ENCODE measurements at regions not wholly inside any gene's neighbourhood (a gene's known extent, or its start where the extent isn't known, plus 50 kb on each side); places are given as distances from the start of the nearest gene placed in this dataset.
A peak's percentile ranks its signal among the peaks of the same experiment; 100 is the strongest.

GRCh38 chr2:47250586-47251403 is 74.5 kb upstream of the CALM2 start (continued):
- peak; percentile 89 for TF ChIP-seq NFIC (IDR thresholded peaks at IDR 0.05)
- TF ChIP-seq ZNF395 (CRISPR knock-in tag; IDR thresholded peaks at IDR 0.05), result 0 out of 2 replicates have a peak, but pooled peaks have one; percentile 18
- TF ChIP-seq FOXK2 (conservative IDR thresholded peaks at IDR 0.05 in 1 of 2, IDR thresholded peaks at IDR 0.05 in 1 of 2; ENCODE audit: low read depth in 2 of 2), result peak; percentile 48 to 55; a peak in 3 of 4 replicates
- TF ChIP-seq TAL1 (IDR thresholded peaks at IDR 0.05), result peak; percentile 32
- TF ChIP-seq NFIX (CRISPR knock-in tag; IDR thresholded peaks at IDR 0.05; ENCODE audit: low read depth), result 0 out of 2 replicates have a peak, but pooled peaks have one; percentile 3
- TF ChIP-seq MAZ (CRISPR knock-in tag; conservative IDR thresholded peaks at IDR 0.05 in 1 of 2, IDR thresholded peaks at IDR 0.05 in 1 of 2), result peak in 1 of 2 experiments; percentile 20; a peak in 1 of 4 replicates
- TF ChIP-seq JUND (IDR thresholded peaks at IDR 0.05; ENCODE audit: borderline replicate concordance, low read depth, low read length), result peak; percentile 92
- peak; percentile 78; the same call in 2 of the 3 replicates for TF ChIP-seq JUND (tag; IDR thresholded peaks at IDR 0.05; ENCODE audit: borderline replicate concordance, low read depth, low read length)
- TF ChIP-seq LEF1 (IDR thresholded peaks at IDR 0.05), result peak; percentile 56
- TF ChIP-seq GATA2 (CRISPR knock-in tag; IDR thresholded peaks at IDR 0.05), result peak; percentile 75
- TF ChIP-seq TCF3 (CRISPR knock-in tag; IDR thresholded peaks at IDR 0.05), result peak; percentile 22
- no peak for TF ChIP-seq SAP30 (IDR thresholded peaks at IDR 0.05; ENCODE audit: borderline replicate concordance, insufficient read depth, low read depth, low read length, poor library complexity, severe bottlenecking)
- TF ChIP-seq NCOR1 (IDR thresholded peaks at IDR 0.05), result peak; percentile 58
- no peak for TF ChIP-seq ZNF584 (CRISPR knock-in tag; IDR thresholded peaks at IDR 0.05; ENCODE audit: low read depth)
- no peak for TF ChIP-seq ZBTB17 (CRISPR knock-in tag; IDR thresholded peaks at IDR 0.05)
- TF ChIP-seq HDAC1 (IDR thresholded peaks at IDR 0.05), result peak in 1 of 2 experiments; percentile 45; a peak in 1 of 4 replicates
- TF ChIP-seq ATF3 (IDR thresholded peaks at IDR 0.05), result peak; percentile 89
- 0 out of 2 replicates have a peak, but pooled peaks have one; percentile 50 for TF ChIP-seq ATF3 (CRISPR knock-in tag; conservative IDR thresholded peaks at IDR 0.05)
- 0 out of 2 replicates have a peak, but pooled peaks have one; percentile 12 for TF ChIP-seq ESRRA (IDR thresholded peaks at IDR 0.05; ENCODE audit: borderline replicate concordance, low read depth)
- TF ChIP-seq SMARCA4 (IDR thresholded peaks at IDR 0.05), result peak; percentile 97
- no peak for TF ChIP-seq ZNF184 (CRISPR knock-in tag; IDR thresholded peaks at IDR 0.05)
- TF ChIP-seq MEF2D (tag; conservative IDR thresholded peaks at IDR 0.05; ENCODE audit: low read depth), result no peak
- no peak for TF ChIP-seq MBD1 (CRISPR knock-in tag; IDR thresholded peaks at IDR 0.05)
- TF ChIP-seq ZNF253 (CRISPR knock-in tag; conservative IDR thresholded peaks at IDR 0.05), result no peak
- 0 out of 2 replicates have a peak, but pooled peaks have one; percentile 25 for TF ChIP-seq HDAC2 (IDR thresholded peaks at IDR 0.05)
- no peak for TF ChIP-seq EP400 (IDR thresholded peaks at IDR 0.05)

Measured in K562 (cell line).